ENCODE measurements at regions not wholly inside any gene's neighbourhood (a gene's known extent, or its start where the extent isn't known, plus 50 kb on each side); places are given as distances from the start of the nearest gene placed in this dataset.
"Not testable (repeated sequence)": the region's sequence is repeated elsewhere in the genome, so short reads cannot be mapped to it uniquely, and the experiment has no call there.

GRCh38 chr1:102174259-102174863 lies 177.6 kb upstream of the OLFM3 start:
- DNase-seq (ENCODE audit: low spot score): no peak

GRCh38 chr1:102172200-102172599 lies 175.5 kb upstream of the OLFM3 start:
- no peak for DNase-seq (ENCODE audit: low spot score)

- DNase-seq (ENCODE audit: low spot score): no peak
Measured at GRCh38 chr1:102163799-102164198, 167.1 kb upstream of the OLFM3 start.

- DNase-seq (ENCODE audit: low spot score): no peak
Measured at GRCh38 chr1:102151242-102151641, 154.5 kb upstream of the OLFM3 start.

- DNase-seq (ENCODE audit: low spot score): no peak
Measured at GRCh38 chr1:102120910-102121309, 124.2 kb upstream of the OLFM3 start.

GRCh38 chr1:102118150-102118549 lies 121.4 kb upstream of the OLFM3 start:
- no peak for DNase-seq (ENCODE audit: low spot score)

- no peak for DNase-seq (ENCODE audit: low spot score)
Measured at GRCh38 chr1:102110586-102110985, 113.9 kb upstream of the OLFM3 start.

- not testable (repeated sequence) for DNase-seq (ENCODE audit: low spot score)
Measured at GRCh38 chr1:102109493-102109892, 112.8 kb upstream of the OLFM3 start.

GRCh38 chr1:102107441-102107840 lies 110.7 kb upstream of the OLFM3 start:
- peak; percentile 63 for DNase-seq (ENCODE audit: low spot score)

- no peak for DNase-seq (ENCODE audit: low spot score)
Measured at GRCh38 chr1:102105931-102106550, 109.3 kb upstream of the OLFM3 start.

- no peak for DNase-seq (ENCODE audit: low spot score)
Measured at GRCh38 chr1:102103646-102104045, 106.9 kb upstream of the OLFM3 start.

GRCh38 chr1:102102276-102102780 lies 105.6 kb upstream of the OLFM3 start:
- DNase-seq (ENCODE audit: low spot score): no peak

GRCh38 chr1:102100666-102101065 lies 103.9 kb upstream of the OLFM3 start:
- no peak for DNase-seq (ENCODE audit: low spot score)

- DNase-seq (ENCODE audit: low spot score): no peak
Measured at GRCh38 chr1:102099916-102100315, 103.2 kb upstream of the OLFM3 start.

- DNase-seq (ENCODE audit: low spot score): no peak
Measured at GRCh38 chr1:102098536-102098935, 101.8 kb upstream of the OLFM3 start.

- DNase-seq (ENCODE audit: low spot score): no peak
Measured at GRCh38 chr1:102098081-102098480, 101.4 kb upstream of the OLFM3 start.

- DNase-seq (ENCODE audit: low spot score): no peak
Measured at GRCh38 chr1:102097451-102097850, 100.7 kb upstream of the OLFM3 start.

GRCh38 chr1:102096162-102096561 lies 99.4 kb upstream of the OLFM3 start:
- DNase-seq (ENCODE audit: low spot score): no peak

GRCh38 chr1:102089791-102090190 lies 93.1 kb upstream of the OLFM3 start:
- no peak for DNase-seq (ENCODE audit: low spot score)

- no peak for DNase-seq (ENCODE audit: low spot score)
Measured at GRCh38 chr1:102085896-102086295, 89.2 kb upstream of the OLFM3 start.

GRCh38 chr1:102084771-102085535 lies 88.2 kb upstream of the OLFM3 start:
- DNase-seq (ENCODE audit: low spot score): no peak

- no peak for DNase-seq (ENCODE audit: low spot score)
Measured at GRCh38 chr1:102083192-102083591, 86.5 kb upstream of the OLFM3 start.

- no peak for DNase-seq (ENCODE audit: low spot score)
Measured at GRCh38 chr1:102074874-102075273, 78.1 kb upstream of the OLFM3 start.

Measured in ecto neural progenitor cell (in vitro differentiated cells).